IPS-20b (cell line): ENCODE measurements at regions not wholly inside any gene's neighbourhood (a gene's known extent, or its start where the extent isn't known, plus 50 kb on each side); places are given as distances from the start of the nearest gene placed in this dataset.

ENCODE experiments used
- H3K27ac ChIP-seq: one replicate; pipeline ENCODE4 v1.5.1; 2013; ENCODE audit warnings: low read length
- H3K27me3 ChIP-seq: 2 replicates; pipeline ENCODE4 v1.6.1; 2013; ENCODE audit warnings: mild to moderate bottlenecking, low read length, inconsistent platforms; ENCODE audit not compliant: insufficient read depth
- H3K36me3 ChIP-seq: 2 replicates; pipeline ENCODE4 v1.6.1; 2013; ENCODE audit warnings: low read depth, mild to moderate bottlenecking, inconsistent platforms, low read length, moderate library complexity; ENCODE audit not compliant: insufficient read depth
- H3K4me1 ChIP-seq: 2 replicates; pipeline ENCODE4 v1.6.1; 2013; ENCODE audit warnings: mild to moderate bottlenecking, control low read depth, inconsistent platforms, low read length, moderate library complexity; ENCODE audit not compliant: insufficient read depth
- H3K4me3 ChIP-seq: 2 replicates; pipeline ENCODE4 v1.5.1; 2013; ENCODE audit warnings: mild to moderate bottlenecking, low read length, inconsistent platforms
- H3K9ac ChIP-seq: 2 replicates; pipeline ENCODE4 v1.6.1; 2013; ENCODE audit warnings: low read depth, mild to moderate bottlenecking, inconsistent platforms, low read length, moderate library complexity
- H3K9me3 ChIP-seq: 2 replicates; pipeline ENCODE4 v1.6.1; 2013; ENCODE audit warnings: mild to moderate bottlenecking, low read depth, low read length, inconsistent platforms; ENCODE audit not compliant: insufficient read depth

GRCh38 chr9:78677326-78677725 lies 380.4 kb downstream of the PSAT1 start:
- Histone ChIP-seq H3K4me1 (peaks cover 8% of the 10 kb centered on the region; the same call in 1 of the 2 replicates), H3K9ac (no peak overlapping the region), H3K27me3 (no peaks in the 10 kb centered on the region), H3K4me3 (no peak overlapping the region), H3K9me3 (no peaks in the 10 kb centered on the region), H3K36me3 (no peaks in the 10 kb centered on the region), H3K27ac (no peak overlapping the region)

- H3K9me3 ChIP-seq: no peaks in the 10 kb centered on the region
- H3K36me3 ChIP-seq: no peaks in the 10 kb centered on the region
- no peak overlapping the region for H3K4me3 ChIP-seq
- H3K9ac ChIP-seq: no peak overlapping the region
- H3K27me3 ChIP-seq: no peaks in the 10 kb centered on the region
- H3K27ac ChIP-seq: no peak overlapping the region
- peaks cover 8% of the 10 kb centered on the region; the same call in 1 of the 2 replicates for H3K4me1 ChIP-seq
Observed at GRCh38 chr9:78678877-78679276, 382.0 kb downstream of the PSAT1 start.

- H3K9ac ChIP-seq: no peak overlapping the region
- H3K4me3 ChIP-seq: no peak overlapping the region
- H3K36me3 ChIP-seq: no peaks in the 10 kb centered on the region
- no peaks in the 10 kb centered on the region for H3K27me3 ChIP-seq
- H3K27ac ChIP-seq: no peak overlapping the region
- peaks cover 8% of the 10 kb centered on the region; the same call in 1 of the 2 replicates for H3K4me1 ChIP-seq
- H3K9me3 ChIP-seq: no peaks in the 10 kb centered on the region
Observed at GRCh38 chr9:78680196-78680595, 383.3 kb downstream of the PSAT1 start.

GRCh38 chr9:78682216-78682615 lies 385.3 kb downstream of the PSAT1 start:
- Histone ChIP-seq H3K4me3 (no peak overlapping the region), H3K27ac (no peak overlapping the region), H3K9ac (no peak overlapping the region), H3K27me3 (no peaks in the 10 kb centered on the region), H3K9me3 (no peaks in the 10 kb centered on the region), H3K4me1 (peaks cover 8% of the 10 kb centered on the region; the same call in 1 of the 2 replicates), H3K36me3 (no peaks in the 10 kb centered on the region)

- H3K9ac ChIP-seq: no peak overlapping the region
- no peaks in the 10 kb centered on the region for H3K36me3 ChIP-seq
Observed at GRCh38 chr9:78685471-78685870, 388.5 kb downstream of the PSAT1 start.

GRCh38 chr9:78688796-78689195 lies 391.9 kb downstream of the PSAT1 start:
- Histone ChIP-seq H3K4me1 (no peaks in the 10 kb centered on the region), H3K9me3 (no peaks in the 10 kb centered on the region), H3K9ac (no peak overlapping the region), H3K4me3 (no peak overlapping the region), H3K27ac (no peak overlapping the region), H3K27me3 (no peaks in the 10 kb centered on the region), H3K36me3 (no peaks in the 10 kb centered on the region)

More at GRCh38 chr9:78685471-78685870, 388.5 kb downstream of the PSAT1 start:
- H3K4me1 ChIP-seq: no peaks in the 10 kb centered on the region
- H3K9me3 ChIP-seq: no peaks in the 10 kb centered on the region
- no peaks in the 10 kb centered on the region for H3K27me3 ChIP-seq
- H3K27ac ChIP-seq: no peak overlapping the region
- H3K4me3 ChIP-seq: no peak overlapping the region

GRCh38 chr9:78691542-78691941 lies 394.6 kb downstream of the PSAT1 start:
- Histone ChIP-seq H3K9ac (no peak overlapping the region), H3K4me1 (peaks cover 2% of the 10 kb centered on the region; the same call in 1 of the 2 replicates), H3K4me3 (no peak overlapping the region), H3K27ac (no peak overlapping the region), H3K27me3 (no peaks in the 10 kb centered on the region), H3K9me3 (no peaks in the 10 kb centered on the region), H3K36me3 (no peaks in the 10 kb centered on the region)

GRCh38 chr9:78692871-78693270 lies 395.9 kb downstream of the PSAT1 start:
- Histone ChIP-seq H3K9me3 (no peaks in the 10 kb centered on the region), H3K4me3 (no peak overlapping the region), H3K4me1 (peaks cover 2% of the 10 kb centered on the region; the same call in 1 of the 2 replicates), H3K27me3 (no peaks in the 10 kb centered on the region), H3K36me3 (no peaks in the 10 kb centered on the region), H3K9ac (no peak overlapping the region), H3K27ac (no peak overlapping the region)

GRCh38 chr9:78694974-78695373 lies 398.0 kb downstream of the PSAT1 start:
- Histone ChIP-seq H3K36me3 (no peaks in the 10 kb centered on the region), H3K9ac (no peak overlapping the region), H3K9me3 (no peaks in the 10 kb centered on the region), H3K27ac (no peak overlapping the region), H3K4me1 (peaks cover 2% of the 10 kb centered on the region; the same call in 1 of the 2 replicates), H3K27me3 (no peaks in the 10 kb centered on the region), H3K4me3 (no peak overlapping the region)

- Histone ChIP-seq H3K9ac (no peak overlapping the region), H3K27me3 (no peaks in the 10 kb centered on the region), H3K4me3 (no peak overlapping the region), H3K27ac (no peak overlapping the region), H3K4me1 (peaks cover 2% of the 10 kb centered on the region; the same call in 1 of the 2 replicates), H3K9me3 (no peaks in the 10 kb centered on the region), H3K36me3 (no peaks in the 10 kb centered on the region)
Observed at GRCh38 chr9:78695519-78695918, 398.6 kb downstream of the PSAT1 start.

GRCh38 chr9:78697618-78698017 lies 400.7 kb downstream of the PSAT1 start:
- H3K27ac ChIP-seq: no peak overlapping the region
- no peak overlapping the region for H3K9ac ChIP-seq
- H3K36me3 ChIP-seq: no peaks in the 10 kb centered on the region
- H3K9me3 ChIP-seq: no peaks in the 10 kb centered on the region
- no peak overlapping the region for H3K4me3 ChIP-seq
- no peaks in the 10 kb centered on the region for H3K27me3 ChIP-seq
- H3K4me1 ChIP-seq: peaks cover 2% of the 10 kb centered on the region; the same call in 1 of the 2 replicates

GRCh38 chr9:78698371-78698770 lies 401.4 kb downstream of the PSAT1 start:
- no peaks in the 10 kb centered on the region for H3K36me3 ChIP-seq
- peaks cover 2% of the 10 kb centered on the region; the same call in 1 of the 2 replicates for H3K4me1 ChIP-seq
- no peaks in the 10 kb centered on the region for H3K27me3 ChIP-seq
- H3K27ac ChIP-seq: no peak overlapping the region
- H3K9ac ChIP-seq: no peak overlapping the region
- no peak overlapping the region for H3K4me3 ChIP-seq
- no peaks in the 10 kb centered on the region for H3K9me3 ChIP-seq
